ENCODE measurements at regions not wholly inside any gene's neighbourhood (a gene's known extent, or its start where the extent isn't known, plus 50 kb on each side); places are given as distances from the start of the nearest gene placed in this dataset.

GRCh38 chr5:152932621-152933020, 527.5 kb upstream of the NMUR2 start (continued):
- TF ChIP-seq, protein P1, sequence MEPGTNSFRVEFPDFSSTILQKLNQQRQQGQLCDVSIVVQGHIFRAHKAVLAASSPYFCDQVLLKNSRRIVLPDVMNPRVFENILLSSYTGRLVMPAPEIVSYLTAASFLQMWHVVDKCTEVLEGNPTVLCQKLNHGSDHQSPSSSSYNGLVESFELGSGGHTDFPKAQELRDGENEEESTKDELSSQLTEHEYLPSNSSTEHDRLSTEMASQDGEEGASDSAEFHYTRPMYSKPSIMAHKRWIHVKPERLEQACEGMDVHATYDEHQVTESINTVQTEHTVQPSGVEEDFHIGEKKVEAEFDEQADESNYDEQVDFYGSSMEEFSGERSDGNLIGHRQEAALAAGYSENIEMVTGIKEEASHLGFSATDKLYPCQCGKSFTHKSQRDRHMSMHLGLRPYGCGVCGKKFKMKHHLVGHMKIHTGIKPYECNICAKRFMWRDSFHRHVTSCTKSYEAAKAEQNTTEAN (CRISPR knock-in tag; conservative IDR thresholded peaks at IDR 0.05) = no peak
- TF ChIP-seq YEATS2 (CRISPR knock-in tag; IDR thresholded peaks at IDR 0.05; ENCODE audit: borderline replicate concordance) (no peak), FOXA3 (CRISPR knock-in tag; IDR thresholded peaks at IDR 0.05) (no peak), KAT8 (CRISPR knock-in tag; IDR thresholded peaks at IDR 0.05) (no peak), ZFAT (CRISPR knock-in tag; conservative IDR thresholded peaks at IDR 0.05) (no peak), KDM2A (CRISPR knock-in tag; IDR thresholded peaks at IDR 0.05; ENCODE audit: borderline replicate concordance, low read depth) (no peak), CREBL2 (CRISPR knock-in tag; IDR thresholded peaks at IDR 0.05; ENCODE audit: borderline replicate concordance) (no peak), ZNF652 (CRISPR knock-in tag; IDR thresholded peaks at IDR 0.05; ENCODE audit: borderline replicate concordance, low read depth) (no peak), RFX5 (IDR thresholded peaks at IDR 0.05; ENCODE audit: low read depth, low read length) (no peak), ZNF598 (CRISPR knock-in tag; IDR thresholded peaks at IDR 0.05; ENCODE audit: borderline replicate concordance) (no peak)
- TF ChIP-seq, protein P2, sequence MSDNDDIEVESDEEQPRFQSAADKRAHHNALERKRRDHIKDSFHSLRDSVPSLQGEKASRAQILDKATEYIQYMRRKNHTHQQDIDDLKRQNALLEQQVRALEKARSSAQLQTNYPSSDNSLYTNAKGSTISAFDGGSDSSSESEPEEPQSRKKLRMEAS (IDR thresholded peaks at IDR 0.05) = no peak

DNA sequence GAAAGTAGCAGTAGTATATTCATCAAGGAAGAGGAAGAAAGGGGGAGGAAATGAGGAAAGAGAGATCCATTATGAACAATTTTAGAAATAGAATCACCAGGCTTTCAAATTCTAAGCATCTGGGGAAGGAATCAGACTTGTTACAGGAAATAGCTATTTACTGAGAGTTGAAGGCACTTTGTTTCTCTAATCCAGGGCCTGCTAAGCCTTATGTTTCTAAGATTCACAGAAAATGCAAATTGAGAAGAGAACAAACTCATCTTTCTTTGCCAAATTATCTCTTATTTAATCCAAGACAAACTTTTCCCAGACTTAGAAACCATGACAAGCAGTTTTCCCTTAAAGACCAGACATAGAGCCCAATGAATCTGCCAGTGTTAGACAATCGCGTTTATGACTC, 528.0 kb upstream of the NMUR2 start:
- DNase-seq (ENCODE audit: low spot score) = no peak
- H3K79me2 ChIP-seq (ENCODE audit: insufficient read depth, low read length) = no peaks in the 10 kb centered on the region
- ChIA-PET CTCF (ENCODE audit: low intra/inter-chr PET ratio, low total read pairs) (no interaction called here), POLR2A (no interaction called here)
- H3K4me3 ChIP-seq (replicated peaks in 1 of 3; ENCODE audit: insufficient read depth in 1 of 3, low read depth in 2 of 3, low read length in 3 of 3) = no peak overlapping the region
- in situ Hi-C loops (cut with HindIII; ENCODE audit: extremely low pct_ligation_motif_present, low pct_unique_long_range_greater_than_20kb) = no loop called here
- no TSS peak for BruUV-seq (replicated peaks)
- no peak for ATAC-seq
- H3K9me3 ChIP-seq (ENCODE audit: low read length) = peaks cover 83% of the 10 kb centered on the region
- 0% methylated on average over 2 of the region's 2 CpGs for WGBS (ENCODE audit: low lambda C conversion rate)
- intact Hi-C loops (cut with micrococcal nuclease; ENCODE audit: unreplicated experiment) = no loop called here
- H3K4me1 ChIP-seq (ENCODE audit: insufficient read depth, low read length) = no peaks in the 10 kb centered on the region
- H3K4me2 ChIP-seq (ENCODE audit: low read depth, low read length) = no peak overlapping the region
- FAIRE-seq = no peak
- H4K20me1 ChIP-seq (ENCODE audit: insufficient read depth, low read length) = no peaks in the 10 kb centered on the region
- H2AFZ ChIP-seq (ENCODE audit: low read length) = no peak overlapping the region
- H3K27me3 ChIP-seq (ENCODE audit: control insufficient read depth in 1 of 2, insufficient read depth in 2 of 2, low read length in 2 of 2) = no peaks in the 10 kb centered on the region
- TF ChIP-seq ZNF143 (CRISPR knock-in tag; IDR thresholded peaks at IDR 0.05) = no peak
- TF ChIP-seq ZFP1 (CRISPR knock-in tag; IDR thresholded peaks at IDR 0.05) = no peak
- TF ChIP-seq ZNF256 (CRISPR knock-in tag; conservative IDR thresholded peaks at IDR 0.05) = no peak
- TF ChIP-seq ZNF747 (CRISPR knock-in tag; IDR thresholded peaks at IDR 0.05; ENCODE audit: borderline replicate concordance) = no peak
- no peak for TF ChIP-seq CCAR2 (optimal IDR thresholded peaks at IDR 0.05; ENCODE audit: low read depth, low read length)
- TF ChIP-seq ZNF660 (CRISPR knock-in tag; IDR thresholded peaks at IDR 0.05; ENCODE audit: borderline replicate concordance, low read depth) = no peak
- TF ChIP-seq ZNF136 (CRISPR knock-in tag; IDR thresholded peaks at IDR 0.05; ENCODE audit: low read depth) = no peak
- H3K9ac ChIP-seq (ENCODE audit: insufficient read depth, low read depth, low read length) = no peak overlapping the region
- no peak overlapping the region for H3K27ac ChIP-seq (ENCODE audit: extremely low read length, insufficient read depth, low read length)
- H3K36me3 ChIP-seq (replicated peaks in 1 of 2; ENCODE audit: control insufficient read depth in 1 of 2, insufficient read depth in 2 of 2, low read length in 2 of 2) = no peaks in the 10 kb centered on the region
